DMS79 (cell line): ENCODE measurements at regions not wholly inside any gene's neighbourhood (a gene's known extent, or its start where the extent isn't known, plus 50 kb on each side); places are given as distances from the start of the nearest gene placed in this dataset.
"Not testable (repeated sequence)": the region's sequence is repeated elsewhere in the genome, so short reads cannot be mapped to it uniquely, and the experiment has no call there.

Source experiments
- DNase-seq: peaks from one replicate; lab custom pipeline; 2025; lab: John Stamatoyannopoulos, UW

DNA sequence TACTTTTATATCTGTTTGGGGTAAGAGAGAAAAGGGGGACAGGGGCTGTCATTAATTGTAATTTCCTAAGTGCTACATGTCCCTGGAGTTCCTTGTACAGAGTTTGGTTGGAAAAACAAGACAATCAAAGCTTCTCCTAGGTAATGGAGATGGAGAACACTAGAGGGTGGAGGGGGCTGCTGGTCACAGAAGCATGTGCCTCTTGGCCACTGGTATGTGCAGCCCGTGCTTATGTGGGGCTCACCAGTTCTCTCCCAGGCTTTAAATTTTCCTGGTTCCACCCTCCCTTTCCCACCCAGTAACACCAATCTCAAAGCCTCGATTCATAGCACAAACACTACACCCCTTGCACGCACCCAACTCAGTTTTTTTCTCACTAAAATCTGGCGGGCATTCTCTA, 165.6 kb downstream of the SAMD5 start:
- no peak for DNase-seq

- no peak for DNase-seq
Measured at GRCh38 chr6:147674794-147675193, 166.3 kb downstream of the SAMD5 start.

DNA sequence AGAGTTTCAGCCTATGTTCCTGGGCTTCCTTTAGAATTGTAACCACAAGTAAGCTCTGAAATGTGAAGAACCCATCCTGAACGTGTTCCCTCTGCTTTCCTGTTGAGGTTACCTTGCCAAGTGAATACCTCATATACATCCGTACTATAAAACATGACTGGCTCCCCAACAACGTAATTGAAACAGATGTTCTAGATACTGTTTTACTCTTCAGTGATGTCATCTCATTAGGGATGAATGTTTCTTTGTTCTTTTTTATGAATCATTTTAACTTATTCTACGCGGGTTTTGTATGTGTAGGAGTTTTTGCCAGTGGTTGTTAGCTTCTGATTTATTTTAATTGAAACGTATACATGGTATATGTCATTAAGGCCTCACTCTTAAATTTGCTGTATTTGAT, 166.8 kb downstream of the SAMD5 start:
- no peak for DNase-seq

GRCh38 chr6:147676495-147677199, 168.2 kb downstream of the SAMD5 start:
- DNase-seq, result no peak

- no peak for DNase-seq
Measured at GRCh38 chr6:147677647-147678046, 169.2 kb downstream of the SAMD5 start.

- DNase-seq, result no peak
Measured at GRCh38 chr6:147678253-147678652, 169.8 kb downstream of the SAMD5 start.

DNA sequence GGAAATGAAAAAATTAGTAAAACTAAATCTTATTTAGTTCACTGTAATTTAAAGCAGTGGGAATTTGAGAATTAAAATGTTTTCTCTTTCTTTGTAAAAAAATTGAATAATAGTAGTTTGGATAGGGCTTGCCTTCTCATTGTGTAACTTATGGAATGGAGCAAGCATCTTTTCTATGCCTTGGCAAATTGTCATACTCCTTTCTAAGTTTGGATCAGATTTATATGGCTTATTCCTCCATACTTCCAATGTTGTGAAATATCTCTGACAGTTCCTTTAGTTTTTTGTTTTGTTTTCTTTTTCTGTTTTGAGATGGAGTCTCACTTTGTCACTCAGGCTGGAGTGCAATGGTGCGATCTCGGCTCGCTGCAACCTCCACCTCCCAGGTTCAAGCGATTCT, 176.4 kb downstream of the SAMD5 start:
- no peak for DNase-seq

GRCh38 chr6:147689398-147689797, 180.9 kb downstream of the SAMD5 start:
- no peak for DNase-seq

DNA sequence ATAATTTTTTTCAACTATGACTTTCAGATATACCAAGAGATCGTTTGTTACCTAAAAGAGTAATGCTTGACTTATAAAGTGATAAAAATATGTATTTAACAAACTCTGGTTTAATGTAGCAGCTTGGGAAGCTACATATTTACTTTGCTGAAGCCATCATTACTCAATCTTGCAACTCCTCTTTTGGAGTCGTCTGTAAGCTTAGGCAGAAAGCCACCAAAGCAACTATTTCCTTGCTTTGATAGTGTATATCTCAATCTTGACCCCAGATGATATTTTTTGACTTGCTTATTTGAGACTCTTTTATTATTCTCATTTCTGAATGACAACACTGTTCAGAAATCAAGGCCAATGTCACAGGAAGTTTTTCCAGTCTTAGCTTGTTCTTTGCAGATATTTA, 183.0 kb downstream of the SAMD5 start:
- no peak for DNase-seq

DNA sequence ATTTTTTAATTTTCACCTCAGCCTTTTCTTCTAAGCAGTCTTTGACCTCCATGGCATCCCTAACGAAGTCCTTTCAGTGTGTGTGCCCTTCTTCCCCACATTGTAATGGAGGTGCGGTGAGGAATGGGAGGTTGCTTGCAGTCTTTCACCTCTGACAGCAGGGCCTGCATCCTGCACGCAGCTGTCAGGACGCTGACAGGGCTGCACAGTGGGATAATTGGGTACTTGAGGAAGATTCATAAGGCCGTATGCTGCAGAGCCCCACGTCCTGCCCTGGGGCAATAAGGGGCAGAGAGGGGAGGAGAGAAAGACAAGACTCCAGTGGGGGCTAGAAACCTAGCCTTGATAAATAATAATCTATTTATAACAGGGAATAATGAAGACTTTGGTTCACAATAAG, 184.7 kb downstream of the SAMD5 start:
- no peak for DNase-seq

DNA sequence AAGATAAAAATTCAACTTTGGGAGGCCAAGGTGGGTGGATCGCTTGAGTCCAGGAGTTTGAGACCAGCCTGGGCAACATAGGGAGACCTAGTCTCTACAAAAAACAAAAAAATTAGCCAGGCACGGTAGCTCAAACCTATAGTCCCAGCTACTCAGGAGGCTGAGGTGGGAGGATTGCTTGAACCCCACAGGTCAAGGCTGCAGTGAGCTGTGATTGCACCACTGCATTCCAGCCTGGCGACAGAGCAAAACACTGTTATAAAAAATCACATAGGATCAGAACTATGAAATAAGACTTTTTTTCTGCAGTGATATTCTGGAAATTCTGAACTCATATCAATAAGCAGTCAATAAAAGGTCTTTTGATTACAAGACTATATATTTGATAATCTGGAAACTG, 186.1 kb downstream of the SAMD5 start:
- not testable (repeated sequence) for DNase-seq

DNA sequence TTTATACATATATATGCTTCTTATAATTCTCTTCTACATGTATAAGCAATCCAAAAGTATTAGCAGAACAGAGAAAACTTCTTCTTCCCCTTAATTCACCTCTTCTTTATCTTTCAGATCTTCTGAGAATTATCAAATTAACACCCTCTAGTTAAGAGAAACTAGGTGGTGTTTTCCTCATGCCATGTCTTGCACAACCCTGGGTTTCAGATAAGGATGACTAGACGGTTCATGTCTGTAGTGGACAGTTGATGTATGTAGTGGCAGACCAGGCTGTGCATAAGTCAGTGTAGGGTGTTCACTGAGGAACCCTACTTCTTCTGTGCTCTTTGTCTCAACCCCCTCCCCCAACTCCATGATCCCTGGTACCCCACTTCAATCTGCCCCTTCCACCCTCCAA, 187.3 kb downstream of the SAMD5 start:
- DNase-seq, result no peak

GRCh38 chr6:147699140-147699539, 190.7 kb downstream of the SAMD5 start:
- DNase-seq, result no peak

- DNase-seq, result no peak
Measured at GRCh38 chr6:147699637-147700036, 191.1 kb downstream of the SAMD5 start.

GRCh38 chr6:147700436-147701209, 192.1 kb downstream of the SAMD5 start:
- no peak for DNase-seq

GRCh38 chr6:147704691-147705090, 196.2 kb downstream of the SAMD5 start:
- no peak for DNase-seq

GRCh38 chr6:147707524-147707923, 199.0 kb downstream of the SAMD5 start:
- no peak for DNase-seq

DNA sequence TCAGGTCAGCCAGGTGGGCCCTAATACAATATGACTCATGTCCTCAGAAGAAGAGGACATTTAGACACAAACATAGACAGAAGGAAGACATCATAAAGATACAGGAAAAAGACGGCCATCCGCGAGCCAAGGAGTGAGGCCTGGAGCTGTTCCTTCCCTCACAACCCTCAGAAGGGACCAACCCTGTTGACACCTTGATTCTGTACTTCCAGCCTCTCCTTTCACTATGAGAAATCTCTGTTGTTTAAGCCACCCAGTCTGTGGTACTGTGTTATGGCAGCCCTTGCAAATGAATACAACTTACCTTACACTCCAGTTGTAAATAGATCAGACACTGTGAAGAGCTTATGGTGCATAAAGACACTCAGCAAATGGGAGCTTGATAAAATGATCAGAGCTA, 199.7 kb downstream of the SAMD5 start:
- DNase-seq, result no peak

- no peak for DNase-seq
Measured at GRCh38 chr6:147709396-147710272, 201.1 kb downstream of the SAMD5 start.

DNA sequence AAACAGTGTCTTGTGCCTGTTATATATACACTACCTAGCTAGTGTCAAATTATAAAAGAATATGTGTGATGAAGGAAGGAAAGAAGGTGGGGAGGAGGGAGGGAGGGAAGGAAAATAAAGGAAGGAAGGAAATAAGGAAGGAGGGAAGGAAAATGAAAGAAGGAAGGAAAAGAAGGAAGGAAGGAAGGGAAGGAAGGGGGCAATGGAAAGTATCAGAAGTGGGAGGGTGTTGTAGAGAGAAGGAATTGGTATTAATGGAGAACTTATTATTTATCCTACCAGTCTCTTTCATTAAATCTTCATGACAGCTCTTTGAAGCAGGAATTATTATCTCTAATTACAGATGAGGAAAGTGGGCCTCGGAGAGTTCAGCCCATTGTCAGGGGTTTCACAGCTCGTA, 202.4 kb downstream of the SAMD5 start:
- no peak for DNase-seq

- DNase-seq, result no peak
Measured at GRCh38 chr6:147711476-147711875, 203.0 kb downstream of the SAMD5 start.

DNA sequence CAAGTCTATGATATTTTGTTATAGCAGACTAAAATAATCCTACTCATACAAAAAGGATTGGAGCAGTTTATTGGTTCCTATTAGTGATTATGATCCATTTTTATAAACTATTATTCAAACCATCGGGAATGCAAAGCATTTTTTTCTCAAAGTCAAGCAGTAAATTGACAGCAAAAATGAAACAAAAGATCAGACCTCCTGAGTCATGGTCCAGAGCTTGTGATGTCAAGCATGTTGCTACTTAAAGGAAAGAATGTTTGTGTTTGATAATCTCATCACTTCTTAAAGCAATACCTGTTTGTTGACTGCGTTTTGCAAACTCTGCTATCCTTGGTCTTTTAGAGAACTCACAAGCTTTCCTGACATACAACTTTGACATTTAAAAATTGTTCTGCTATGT, 204.4 kb downstream of the SAMD5 start:
- DNase-seq, result no peak

DNA sequence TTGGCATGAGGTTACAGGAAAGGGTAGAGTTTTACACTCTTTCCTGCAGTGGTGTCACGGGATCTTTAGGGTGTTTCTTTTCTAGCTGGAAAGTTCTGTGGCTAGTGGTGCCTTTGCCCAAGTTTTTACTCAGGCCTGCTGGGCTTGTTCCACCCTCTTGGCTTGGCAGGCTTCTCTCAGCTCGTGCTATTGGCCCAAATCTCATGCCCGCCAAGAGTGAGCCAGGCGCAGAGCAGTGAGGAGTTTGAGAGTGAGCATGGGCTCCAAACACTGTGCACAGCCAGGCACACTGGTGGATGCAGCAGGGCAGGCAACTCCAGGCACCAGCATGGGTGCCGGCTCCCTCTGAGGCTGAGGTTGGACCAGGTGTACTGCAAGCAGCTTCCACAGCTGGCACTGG, 206.5 kb downstream of the SAMD5 start:
- DNase-seq, result no peak
